Neural cell (in vitro differentiated cells): ENCODE measurements at regions not wholly inside any gene's neighbourhood (a gene's known extent, or its start where the extent isn't known, plus 50 kb on each side); places are given as distances from the start of the nearest gene placed in this dataset.

ENCODE experiments used
- H2AFZ ChIP-seq: fragments of 200-600, 300-800 bp; sonication (generic), shearing (Covaris generic); 2 replicates; pipeline ENCODE4 v1.6.0; 2014; ENCODE audit warnings: low read depth, mild to moderate bottlenecking, antibody characterized with exemption, low read length, moderate library complexity
- H3F3A ChIP-seq: fragments of 200-600 bp; shearing (Covaris generic); 2 replicates; pipeline ENCODE4 v1.6.1; 2016; ENCODE audit warnings: mild to moderate bottlenecking, moderate library complexity, mixed read lengths, antibody characterized with exemption, low read length; ENCODE audit not compliant: insufficient read depth, poor library complexity, severe bottlenecking
- H3K27ac ChIP-seq: fragments of 200-600, 300-800 bp; sonication (generic), shearing (Covaris generic); 2 replicates; pipeline ENCODE4 v1.5.1; 2014; ENCODE audit warnings: mild to moderate bottlenecking, low read length, moderate library complexity
- H3K27me3 ChIP-seq: fragments of 300-800, 200-600 bp; sonication (generic), shearing (Covaris generic); 2 replicates; pipeline ENCODE4 v1.6.0; 2014; ENCODE audit warnings: mild to moderate bottlenecking, low read depth, low read length, moderate library complexity; ENCODE audit not compliant: insufficient read depth
- H3K36me3 ChIP-seq: fragments of 300-800, 200-600 bp; sonication (generic), shearing (Covaris generic); 2 replicates; pipeline ENCODE4 v1.5.1; 2014; ENCODE audit warnings: mild to moderate bottlenecking, antibody characterized with exemption, low read length, moderate library complexity; ENCODE audit not compliant: insufficient read depth
- H3K4me2 ChIP-seq: fragments of 300-800, 200-600 bp; sonication (generic), shearing (Covaris generic); 2 replicates; pipeline ENCODE4 v1.6.0; 2014; ENCODE audit warnings: mild to moderate bottlenecking, low read length
- H3K4me3 ChIP-seq: fragments of 300-800, 200-600 bp; sonication (generic), shearing (Covaris generic); 2 replicates; pipeline ENCODE4 v1.5.1; 2014; ENCODE audit warnings: mild to moderate bottlenecking, low read length, moderate library complexity
- H3K79me2 ChIP-seq: fragments of 200-600 bp; shearing (Covaris generic); replicated peaks from 2 replicates; pipeline ENCODE4 v1.6.0; 2014; ENCODE audit warnings: mild to moderate bottlenecking, low read length, moderate library complexity; ENCODE audit not compliant: insufficient read depth
- H3K9ac ChIP-seq: fragments of 300-800, 200-600 bp; sonication (generic), shearing (Covaris generic); 2 replicates; pipeline ENCODE4 v1.6.1; 2016; ENCODE audit warnings: mild to moderate bottlenecking, low read length, mixed read lengths
- H3K9me2 ChIP-seq: fragments of 200-600 bp; shearing (Covaris generic); 2 replicates; pipeline ENCODE4 v1.6.1; 2016; ENCODE audit warnings: mild to moderate bottlenecking, low read length, mixed read lengths; ENCODE audit not compliant: insufficient read depth
- H3K9me3 ChIP-seq: fragments of 200-600, 300-800 bp; sonication (generic), shearing (Covaris generic); 2 replicates; pipeline ENCODE4 v1.6.1; 2016; ENCODE audit warnings: mild to moderate bottlenecking, mixed run types, low read length, moderate library complexity, mixed read lengths
- H4K20me1 ChIP-seq: fragments of 200-600 bp; shearing (Covaris generic); 2 replicates; pipeline ENCODE4 v1.6.1; 2016; ENCODE audit warnings: mild to moderate bottlenecking, mixed run types; ENCODE audit not compliant: insufficient read depth
- CTCF ChIP-seq: fragments of 450-650 bp; IDR thresholded peaks from 2 replicates; pipeline ENCODE4 v1.5.1; 2014; ENCODE audit warnings: antibody characterized with exemption, mild to moderate bottlenecking, moderate library complexity; ENCODE audit not compliant: poor library complexity, severe bottlenecking
- EP300 ChIP-seq: fragments of 450-650 bp; conservative IDR thresholded peaks from 2 replicates; pipeline ENCODE4 v1.6.1; 2014; ENCODE audit warnings: antibody characterized with exemption, mild to moderate bottlenecking, moderate library complexity; ENCODE audit not compliant: poor library complexity, severe bottlenecking
- EZH2 ChIP-seq: fragments of 200-600, 300-800 bp; shearing (Covaris generic), sonication (generic); IDR thresholded peaks from 2 replicates; pipeline ENCODE4 v1.6.1; 2014; ENCODE audit warnings: antibody characterized with exemption, low read length, borderline replicate concordance, mild to moderate bottlenecking; ENCODE audit not compliant: insufficient read depth, poor library complexity, severe bottlenecking
- MXI1 ChIP-seq: fragments of 450-650 bp; conservative IDR thresholded peaks from 2 replicates; pipeline ENCODE4 v1.6.1; 2014; ENCODE audit warnings: antibody characterized with exemption, mild to moderate bottlenecking; ENCODE audit not compliant: poor library complexity, severe bottlenecking
- POLR2AphosphoS5 ChIP-seq: IDR thresholded peaks from 2 replicates; pipeline ENCODE4 v1.6.1; 2012
- RAD21 ChIP-seq: fragments of 450-650 bp; conservative IDR thresholded peaks from 2 replicates; pipeline ENCODE4 v1.6.1; 2014; ENCODE audit warnings: antibody characterized with exemption, mild to moderate bottlenecking, moderate library complexity
- REST ChIP-seq: IDR thresholded peaks from 2 replicates; pipeline ENCODE4 v1.6.1; 2012; ENCODE audit warnings: borderline replicate concordance
- SMC3 ChIP-seq: fragments of 450-650 bp; conservative IDR thresholded peaks from 2 replicates; pipeline ENCODE4 v1.6.1; 2014; ENCODE audit warnings: antibody characterized with exemption, mild to moderate bottlenecking, moderate library complexity; ENCODE audit not compliant: poor library complexity
- TAF1 ChIP-seq: IDR thresholded peaks from 2 replicates; pipeline ENCODE4 v1.6.1; 2012; ENCODE audit warnings: low read depth

- Histone ChIP-seq H3K27me3 (no peaks in the 10 kb centered on the region), H2AFZ (no peak overlapping the region), H3K27ac (no peak overlapping the region), H3K9me3 (no peaks in the 10 kb centered on the region), H3K4me2 (no peak overlapping the region), H3F3A (no peaks in the 10 kb centered on the region), H3K79me2 (no peaks in the 10 kb centered on the region), H3K9me2 (no peaks in the 10 kb centered on the region), H3K36me3 (no peaks in the 10 kb centered on the region), H4K20me1 (no peaks in the 10 kb centered on the region), H3K4me3 (no peak overlapping the region), H3K9ac (no peak overlapping the region)
- TF ChIP-seq POLR2AphosphoS5, result no peak
- no peak for TF ChIP-seq EZH2
- no peak for TF ChIP-seq EP300
- TF ChIP-seq RAD21, result peak; percentile 85
- no peak for TF ChIP-seq TAF1
- TF ChIP-seq REST, result no peak
- peak; percentile 75 for TF ChIP-seq CTCF
- no peak for TF ChIP-seq MXI1
- peak; percentile 85 for TF ChIP-seq SMC3
These were observed 96.5 kb upstream of the MAOA start for GRCh38 chrX:43559644-43560043.

- H3K27me3 ChIP-seq, result no peaks in the 10 kb centered on the region
These were observed 95.7 kb upstream of the MAOA start for GRCh38 chrX:43560247-43560946.

More at GRCh38 chrX:43560247-43560946, 95.7 kb upstream of the MAOA start:
- no peak overlapping the region for H3K4me2 ChIP-seq
- no peaks in the 10 kb centered on the region for H3K9me3 ChIP-seq
- no peaks in the 10 kb centered on the region for H3K36me3 ChIP-seq
- H2AFZ ChIP-seq, result no peak overlapping the region
- no peak overlapping the region for H3K9ac ChIP-seq
- no peaks in the 10 kb centered on the region for H4K20me1 ChIP-seq
- no peaks in the 10 kb centered on the region for H3K9me2 ChIP-seq
- H3K27ac ChIP-seq, result no peak overlapping the region
- H3K79me2 ChIP-seq, result no peaks in the 10 kb centered on the region
- no peaks in the 10 kb centered on the region for H3F3A ChIP-seq
- TF ChIP-seq TAF1 (no peak), POLR2AphosphoS5 (no peak), RAD21 (no peak), EZH2 (no peak), MXI1 (no peak), EP300 (no peak), SMC3 (no peak), CTCF (no peak), REST (no peak)
- H3K4me3 ChIP-seq, result no peak overlapping the region
